H9 (cell line): ENCODE measurements at regions not wholly inside any gene's neighbourhood (a gene's known extent, or its start where the extent isn't known, plus 50 kb on each side); places are given as distances from the start of the nearest gene placed in this dataset.

Source experiments
- DNase-seq: peaks from one replicate; pipeline ENCODE4 v3.0.0-alpha.2; 2017
- H2AFZ ChIP-seq: one replicate; pipeline ENCODE4 v1.6.1; 2013; ENCODE audit warnings: mild to moderate bottlenecking, low read length, control low read depth, moderate library complexity
- H2AK5ac ChIP-seq: 2 replicates; pipeline ENCODE4 v1.6.1; 2013; ENCODE audit warnings: low read length, control low read depth, mixed read lengths; ENCODE audit not compliant: insufficient read length
- H2BK120ac ChIP-seq: one replicate; pipeline ENCODE4 v1.6.1; 2013; ENCODE audit warnings: low read depth, mild to moderate bottlenecking, low read length, control low read depth, inconsistent platforms; ENCODE audit not compliant: poor library complexity, severe bottlenecking
- H2BK12ac ChIP-seq: 2 replicates; pipeline ENCODE4 v1.6.1; 2013; ENCODE audit warnings: low read length, control low read depth, mixed read lengths, low read depth; ENCODE audit not compliant: insufficient read length
- H2BK15ac ChIP-seq: 2 replicates; pipeline ENCODE4 v1.6.1; 2013; ENCODE audit warnings: low read depth, low read length, control low read depth
- H2BK20ac ChIP-seq: one replicate; pipeline ENCODE4 v1.6.1; 2013; ENCODE audit warnings: low read depth, mild to moderate bottlenecking, low read length, control low read depth, inconsistent platforms; ENCODE audit not compliant: poor library complexity, severe bottlenecking
- H2BK5ac ChIP-seq: 2 replicates; pipeline ENCODE4 v1.6.1; 2013; ENCODE audit warnings: low read length, control low read depth, mixed read lengths; ENCODE audit not compliant: insufficient read length
- H3K14ac ChIP-seq: 2 replicates; pipeline ENCODE4 v1.6.1; 2013; ENCODE audit warnings: low read length, control low read depth; ENCODE audit not compliant: insufficient read depth
- H3K18ac ChIP-seq: 2 replicates; pipeline ENCODE4 v1.6.1; 2013; ENCODE audit warnings: low read depth, mild to moderate bottlenecking, mixed read lengths, low read length, control low read depth; ENCODE audit not compliant: insufficient read length
- H3K23ac ChIP-seq: 2 replicates; pipeline ENCODE4 v1.6.1; 2013; ENCODE audit warnings: low read length, control low read depth, mixed read lengths, low read depth; ENCODE audit not compliant: insufficient read length
- H3K23me2 ChIP-seq: 2 replicates; pipeline ENCODE4 v1.6.1; 2013; ENCODE audit warnings: low read depth, mild to moderate bottlenecking, mixed read lengths, low read length, control low read depth; ENCODE audit not compliant: insufficient read length, poor library complexity, severe bottlenecking
- H3K27ac ChIP-seq: 2 replicates; pipeline ENCODE4 v1.5.1; 2013; ENCODE audit warnings: low read length, control low read depth, mixed read lengths, low read depth; ENCODE audit not compliant: insufficient read length
- H3K27me3 ChIP-seq: 2 replicates; pipeline ENCODE4 v1.6.1; 2013; ENCODE audit warnings: low read length, control low read depth, inconsistent platforms; ENCODE audit not compliant: insufficient read depth
- H3K4ac ChIP-seq: 2 replicates; pipeline ENCODE4 v1.6.1; 2013; ENCODE audit warnings: low read depth, mild to moderate bottlenecking, control low read depth, inconsistent platforms, low read length, moderate library complexity
- H3K4me1 ChIP-seq: 2 replicates; pipeline ENCODE4 v1.6.1; 2013; ENCODE audit warnings: low read length, control low read depth, inconsistent platforms; ENCODE audit not compliant: insufficient read depth
- H3K4me2 ChIP-seq: 2 replicates; pipeline ENCODE4 v1.6.1; 2013; ENCODE audit warnings: low read length, control low read depth, mixed read lengths; ENCODE audit not compliant: insufficient read length, insufficient read depth
- H3K56ac ChIP-seq: 2 replicates; pipeline ENCODE4 v1.6.1; 2013; ENCODE audit warnings: low read depth, mild to moderate bottlenecking, mixed read lengths, low read length, control low read depth; ENCODE audit not compliant: insufficient read length
- H3K79me1 ChIP-seq: 2 replicates; pipeline ENCODE4 v1.6.1; 2013; ENCODE audit warnings: low read depth, mild to moderate bottlenecking, moderate library complexity, low read length, control low read depth, inconsistent platforms; ENCODE audit not compliant: insufficient read depth, poor library complexity, severe bottlenecking
- H3K79me2 ChIP-seq: 2 replicates; pipeline ENCODE4 v1.6.1; 2013; ENCODE audit warnings: low read length, control low read depth, inconsistent platforms; ENCODE audit not compliant: insufficient read depth
- H3K9ac ChIP-seq: 2 replicates; pipeline ENCODE4 v1.6.1; 2013; ENCODE audit warnings: low read length, control low read depth, mixed read lengths; ENCODE audit not compliant: insufficient read length; ENCODE audit errors: extremely low read depth
- H3K9me3 ChIP-seq: one replicate; pipeline ENCODE4 v1.6.1; 2013; ENCODE audit warnings: low read depth, low read length, inconsistent platforms; ENCODE audit not compliant: control insufficient read depth
- H3T11ph ChIP-seq: one replicate; pipeline ENCODE4 v1.6.1; 2013; ENCODE audit warnings: mild to moderate bottlenecking, low read length, control low read depth, inconsistent platforms
- H4K20me1 ChIP-seq: one replicate; pipeline ENCODE4 v1.6.1; 2013; ENCODE audit not compliant: control insufficient read depth, insufficient read length, insufficient read depth
- H4K5ac ChIP-seq: 2 replicates; pipeline ENCODE4 v1.6.1; 2013; ENCODE audit warnings: low read depth, mild to moderate bottlenecking, mixed read lengths, low read length, control low read depth; ENCODE audit not compliant: insufficient read length
- H4K8ac ChIP-seq: replicated peaks from 2 replicates; pipeline ENCODE4 v1.6.1; 2013; ENCODE audit warnings: low read length, control low read depth, mixed read lengths, low read depth; ENCODE audit not compliant: insufficient read length
- H4K91ac ChIP-seq: 2 replicates; pipeline ENCODE4 v1.6.1; 2013; ENCODE audit warnings: low read depth, mild to moderate bottlenecking, moderate library complexity, mixed read lengths, low read length, control low read depth; ENCODE audit not compliant: insufficient read length
- H3K27ac Mint-ChIP-seq, 3 experiments: 2 replicates in 2 of 3; 3 replicates in 1 of 3; pipeline ENCODE4 v1.8.0; 2020 to 2021; ENCODE audit warnings: mixed read lengths in 3 of 3, mild to moderate bottlenecking in 1 of 3, moderate library complexity in 1 of 3
- H3K27me3 Mint-ChIP-seq: 2 replicates; pipeline ENCODE4 v1.8.0; 2021; ENCODE audit warnings: low read depth, mild to moderate bottlenecking, moderate library complexity, mixed read lengths
- H3K36me3 Mint-ChIP-seq, 3 experiments: 2 replicates in 2 of 3; 3 replicates in 1 of 3; pipeline ENCODE4 v1.8.0; 2020 to 2021; ENCODE audit warnings: low read depth in 3 of 3, mixed read lengths in 3 of 3; ENCODE audit not compliant: insufficient read depth in 1 of 3
- H3K4me1 Mint-ChIP-seq, 2 experiments: 2 replicates each; pipeline ENCODE4 v1.8.0; 2020; ENCODE audit warnings: mixed read lengths in 2 of 2
- H3K4me3 Mint-ChIP-seq, 2 experiments: 2 replicates in 1 of 2; 3 replicates in 1 of 2; pipeline ENCODE4 v1.8.0; 2020 to 2021; ENCODE audit warnings: mild to moderate bottlenecking in 2 of 2, mixed read lengths in 2 of 2, moderate library complexity in 1 of 2
- H3K9me3 Mint-ChIP-seq, 2 experiments: 2 replicates in 1 of 2; 3 replicates in 1 of 2; pipeline ENCODE4 v1.8.0; 2020; ENCODE audit warnings: mild to moderate bottlenecking in 2 of 2, mixed read lengths in 2 of 2, moderate library complexity in 1 of 2
- WGBS: extraction: QIAGEN DNeasy Blood & Tissue Kit; methylation state at CpG from one replicate; pipeline ENCODE4 v1.1.7; 2013; ENCODE audit warnings: missing lambda C conversion rate, low lambda C conversion rate, mixed read lengths; ENCODE audit not compliant: insufficient read length; ENCODE audit errors: extremely low coverage; 5-methylcytosine and 5-hydroxymethylcytosine counted together
- TF ChIP-seq, protein P1 (sequence below): fragments of 200-600 bp; sonication (generic); conservative IDR thresholded peaks from 3 replicates; pipeline ENCODE4 v1.8.0; 2021; ENCODE audit warnings: antibody characterized with exemption, mild to moderate bottlenecking

DNA sequence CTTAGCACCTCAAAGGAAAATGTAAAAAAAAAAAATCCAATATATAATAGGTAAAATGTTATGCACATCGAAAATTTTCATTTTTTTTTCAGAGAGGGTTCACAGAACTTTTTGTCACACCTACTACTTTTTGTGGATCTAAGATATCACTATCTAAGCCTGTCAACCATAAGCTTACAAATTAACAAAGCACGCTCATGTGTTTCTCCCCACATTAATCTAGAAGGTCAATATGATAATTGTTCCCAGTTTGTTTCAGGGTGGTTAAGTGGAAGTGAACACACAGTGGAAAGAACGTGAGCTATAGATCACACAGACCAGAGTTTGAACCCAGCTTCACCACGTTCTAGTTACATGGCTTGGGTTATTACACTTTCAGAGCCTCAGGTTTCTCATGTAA, 78.6 kb upstream of the ROBO2 start:
- Histone ChIP-seq H3K9ac (no peak overlapping the region), H4K91ac (no peak overlapping the region), H4K5ac (no peak overlapping the region), H2BK120ac (no peak overlapping the region), H3K27ac (no peak overlapping the region), H2BK5ac (no peak overlapping the region), H2BK15ac (no peak overlapping the region), H3K4me2 (no peak overlapping the region), H2BK20ac (no peak overlapping the region), H3K4ac (no peak overlapping the region), H3K23ac (no peak overlapping the region), H3K23me2 (no peaks in the 10 kb centered on the region), H3K4me1 (no peaks in the 10 kb centered on the region), H2AK5ac (no peak overlapping the region), H2BK12ac (no peak overlapping the region), H3K56ac (no peak overlapping the region), H3K79me2 (no peaks in the 10 kb centered on the region), H4K8ac (no peak overlapping the region), H3K9me3 (no peaks in the 10 kb centered on the region), H3K14ac (no peak overlapping the region), H3K27me3 (no peaks in the 10 kb centered on the region), H3K79me1 (no peaks in the 10 kb centered on the region), H3T11ph (no peak overlapping the region), H4K20me1 (no peaks in the 10 kb centered on the region), H3K18ac (no peak overlapping the region), H2AFZ (no peak overlapping the region)
- WGBS, result no CpG with 5 or more reads among the region's 4 CpGs
- Mint-ChIP-seq H3K9me3 (no peaks in the 10 kb centered on the region), H3K27me3 (no peaks in the 10 kb centered on the region), H3K4me3 (no peak overlapping the region), H3K27ac (no peak overlapping the region), H3K36me3 (no peaks in the 10 kb centered on the region), H3K4me1 (peaks cover 0 to 2% of the 10 kb centered on the region in 2 experiments; a peak in 1 of 4 replicates)
- TF ChIP-seq, protein P1, sequence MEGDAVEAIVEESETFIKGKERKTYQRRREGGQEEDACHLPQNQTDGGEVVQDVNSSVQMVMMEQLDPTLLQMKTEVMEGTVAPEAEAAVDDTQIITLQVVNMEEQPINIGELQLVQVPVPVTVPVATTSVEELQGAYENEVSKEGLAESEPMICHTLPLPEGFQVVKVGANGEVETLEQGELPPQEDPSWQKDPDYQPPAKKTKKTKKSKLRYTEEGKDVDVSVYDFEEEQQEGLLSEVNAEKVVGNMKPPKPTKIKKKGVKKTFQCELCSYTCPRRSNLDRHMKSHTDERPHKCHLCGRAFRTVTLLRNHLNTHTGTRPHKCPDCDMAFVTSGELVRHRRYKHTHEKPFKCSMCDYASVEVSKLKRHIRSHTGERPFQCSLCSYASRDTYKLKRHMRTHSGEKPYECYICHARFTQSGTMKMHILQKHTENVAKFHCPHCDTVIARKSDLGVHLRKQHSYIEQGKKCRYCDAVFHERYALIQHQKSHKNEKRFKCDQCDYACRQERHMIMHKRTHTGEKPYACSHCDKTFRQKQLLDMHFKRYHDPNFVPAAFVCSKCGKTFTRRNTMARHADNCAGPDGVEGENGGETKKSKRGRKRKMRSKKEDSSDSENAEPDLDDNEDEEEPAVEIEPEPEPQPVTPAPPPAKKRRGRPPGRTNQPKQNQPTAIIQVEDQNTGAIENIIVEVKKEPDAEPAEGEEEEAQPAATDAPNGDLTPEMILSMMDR, result no peak
- no peak for DNase-seq
